ENCODE measurements at regions not wholly inside any gene's neighbourhood (a gene's known extent, or its start where the extent isn't known, plus 50 kb on each side); places are given as distances from the start of the nearest gene placed in this dataset.

DNA sequence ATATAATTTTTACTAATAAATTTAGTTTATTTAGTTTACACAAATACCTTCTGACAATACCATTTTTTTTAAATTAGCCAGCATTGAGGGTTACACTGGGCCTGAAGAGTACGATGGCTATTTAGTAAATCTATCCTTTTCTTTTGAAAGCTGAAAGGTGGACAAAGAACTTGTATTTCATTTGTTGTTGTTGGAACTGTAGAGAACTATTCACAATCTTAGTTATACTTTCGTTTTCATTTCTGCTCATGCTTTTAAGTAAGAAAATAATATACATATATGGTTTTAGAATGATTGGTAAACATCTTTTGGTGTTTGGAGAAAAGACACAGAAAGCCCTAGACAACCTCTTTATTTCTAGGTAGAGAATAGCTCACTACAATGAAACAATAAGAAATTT is 165.3 kb upstream of the FAM83B start:
- no peak for DNase-seq (ENCODE audit: low read depth)
- no peak overlapping the region for H3K4me3 ChIP-seq (ENCODE audit: low read length)
- TF ChIP-seq, protein P1, sequence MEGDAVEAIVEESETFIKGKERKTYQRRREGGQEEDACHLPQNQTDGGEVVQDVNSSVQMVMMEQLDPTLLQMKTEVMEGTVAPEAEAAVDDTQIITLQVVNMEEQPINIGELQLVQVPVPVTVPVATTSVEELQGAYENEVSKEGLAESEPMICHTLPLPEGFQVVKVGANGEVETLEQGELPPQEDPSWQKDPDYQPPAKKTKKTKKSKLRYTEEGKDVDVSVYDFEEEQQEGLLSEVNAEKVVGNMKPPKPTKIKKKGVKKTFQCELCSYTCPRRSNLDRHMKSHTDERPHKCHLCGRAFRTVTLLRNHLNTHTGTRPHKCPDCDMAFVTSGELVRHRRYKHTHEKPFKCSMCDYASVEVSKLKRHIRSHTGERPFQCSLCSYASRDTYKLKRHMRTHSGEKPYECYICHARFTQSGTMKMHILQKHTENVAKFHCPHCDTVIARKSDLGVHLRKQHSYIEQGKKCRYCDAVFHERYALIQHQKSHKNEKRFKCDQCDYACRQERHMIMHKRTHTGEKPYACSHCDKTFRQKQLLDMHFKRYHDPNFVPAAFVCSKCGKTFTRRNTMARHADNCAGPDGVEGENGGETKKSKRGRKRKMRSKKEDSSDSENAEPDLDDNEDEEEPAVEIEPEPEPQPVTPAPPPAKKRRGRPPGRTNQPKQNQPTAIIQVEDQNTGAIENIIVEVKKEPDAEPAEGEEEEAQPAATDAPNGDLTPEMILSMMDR (IDR thresholded peaks at IDR 0.05; ENCODE audit: insufficient read depth, low read depth, low read length, missing control alignments) = no peak

DNA sequence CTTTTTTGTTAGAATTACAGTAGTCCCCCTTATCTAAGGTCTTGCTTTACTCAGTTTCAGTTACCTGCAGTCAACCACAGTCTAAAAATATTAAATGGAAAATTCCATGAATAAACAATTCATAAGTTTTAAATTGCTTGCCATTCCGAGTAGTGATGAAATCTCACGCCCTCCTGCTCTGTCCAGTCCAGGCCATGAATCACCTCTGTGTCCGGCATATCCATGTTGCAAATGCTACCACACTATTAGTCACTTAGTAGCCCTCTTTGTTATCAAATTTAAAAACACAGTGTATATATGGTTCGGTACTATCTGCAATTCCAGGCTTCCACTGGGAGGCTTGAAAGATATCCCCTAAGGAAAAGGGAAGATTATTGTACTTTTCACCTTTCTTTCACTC is 164.6 kb upstream of the FAM83B start:
- H3K4me3 ChIP-seq (ENCODE audit: low read length) = no peak overlapping the region
- DNase-seq (ENCODE audit: low read depth) = peak; percentile 28
- TF ChIP-seq, protein P1 (IDR thresholded peaks at IDR 0.05; ENCODE audit: insufficient read depth, low read depth, low read length, missing control alignments) = no peak

DNA sequence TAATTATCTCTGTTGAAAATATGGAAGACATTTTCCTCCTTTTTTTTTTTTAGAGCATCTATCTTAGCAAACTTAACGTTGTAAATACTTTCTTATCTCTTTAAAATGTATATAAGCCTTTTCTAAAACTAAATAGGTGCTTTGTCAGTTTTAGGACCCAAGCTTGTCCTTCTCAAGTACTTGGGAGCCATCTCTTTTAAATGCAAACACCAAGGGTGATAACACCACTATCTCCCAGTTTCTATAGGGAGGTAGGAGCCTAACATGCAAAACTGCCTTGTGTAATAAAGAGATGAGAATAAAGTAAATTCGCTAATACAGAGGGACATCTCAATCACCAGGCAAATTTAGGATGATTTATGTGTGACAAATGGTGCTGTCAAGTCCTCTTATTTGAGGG is 157.0 kb upstream of the FAM83B start:
- H3K4me3 ChIP-seq (ENCODE audit: low read length) = no peak overlapping the region
- TF ChIP-seq, protein P1 (IDR thresholded peaks at IDR 0.05; ENCODE audit: insufficient read depth, low read depth, low read length, missing control alignments) = no peak
- no peak for DNase-seq (ENCODE audit: low read depth)

DNA sequence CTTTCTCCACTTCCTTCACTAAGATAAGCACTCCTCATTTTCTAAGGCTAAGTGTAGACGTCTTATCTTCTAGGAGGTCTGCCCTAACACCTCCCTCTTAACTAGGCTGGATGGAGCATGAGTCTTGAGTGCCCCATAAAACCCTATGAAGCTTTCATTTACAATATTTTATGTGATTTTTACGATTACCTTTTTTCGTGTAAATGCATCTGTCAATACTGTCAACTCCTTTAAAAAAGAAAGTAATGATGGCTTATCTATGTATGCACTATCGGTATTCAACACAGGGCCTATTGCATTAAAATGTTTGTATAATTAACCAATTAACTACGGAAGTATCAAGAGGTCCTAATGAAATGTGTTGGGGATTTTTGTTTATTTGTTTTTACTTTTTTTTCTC is 156.0 kb upstream of the FAM83B start:
- TF ChIP-seq, protein P1 (IDR thresholded peaks at IDR 0.05; ENCODE audit: insufficient read depth, low read depth, low read length, missing control alignments) = no peak
- DNase-seq (ENCODE audit: low read depth) = no peak
- H3K4me3 ChIP-seq (ENCODE audit: low read length) = no peak overlapping the region

DNA sequence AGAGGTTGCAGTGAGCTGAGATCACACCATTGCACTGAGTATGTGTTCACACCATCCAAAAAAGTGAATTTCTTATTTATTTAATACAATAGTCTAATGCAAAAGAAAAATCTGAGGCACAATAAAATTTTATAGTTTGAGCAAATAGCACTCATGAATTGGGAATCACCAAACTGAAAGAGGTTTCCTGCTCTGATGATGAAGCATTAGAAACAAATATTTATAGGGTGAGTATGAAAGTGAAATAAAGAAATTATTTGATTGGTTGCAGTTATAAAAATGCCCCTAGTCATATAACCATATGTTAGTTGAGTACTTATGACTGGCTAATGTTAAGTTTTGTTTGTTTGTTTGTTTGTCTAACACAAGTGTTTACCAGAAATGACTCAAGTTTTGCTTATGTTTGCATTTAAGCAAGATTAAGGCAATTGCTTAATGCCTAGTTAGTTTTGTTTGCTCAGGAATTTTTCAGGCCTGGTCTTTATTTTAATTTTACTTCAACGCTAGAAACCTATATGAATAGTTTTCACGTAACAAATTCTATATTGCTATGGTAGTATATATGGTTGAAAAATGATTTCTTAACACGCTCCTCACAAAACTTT is 151.5 kb upstream of the FAM83B start:
- TF ChIP-seq, protein P1 (IDR thresholded peaks at IDR 0.05; ENCODE audit: insufficient read depth, low read depth, low read length, missing control alignments) = no peak
- no peak for DNase-seq (ENCODE audit: low read depth)

DNA sequence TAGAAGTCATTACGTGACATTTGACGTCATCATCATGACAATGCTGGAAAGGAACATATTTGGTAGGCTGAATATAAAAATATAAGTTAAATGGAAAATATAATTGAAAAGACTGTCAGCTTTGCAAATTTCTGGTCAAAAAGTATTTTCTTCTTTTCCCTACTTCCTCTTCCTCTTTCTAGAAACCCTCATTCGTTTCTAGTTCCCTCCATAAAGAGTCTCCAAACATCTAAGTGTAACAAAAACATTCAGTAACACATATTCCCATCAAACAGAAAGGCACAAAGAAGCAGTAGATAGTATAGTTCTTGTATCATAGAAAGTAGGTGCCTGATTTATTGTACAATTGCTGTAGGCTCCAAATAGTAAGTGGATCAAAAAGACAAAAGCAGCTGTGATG is 150.8 kb upstream of the FAM83B start:
- no peak overlapping the region for H3K4me3 ChIP-seq (ENCODE audit: low read length)
- TF ChIP-seq, protein P1 (IDR thresholded peaks at IDR 0.05; ENCODE audit: insufficient read depth, low read depth, low read length, missing control alignments) = no peak
- DNase-seq (ENCODE audit: low read depth) = no peak

More for the DNA sequence above, 151.5 kb upstream of the FAM83B start:
- no peak overlapping the region for H3K4me3 ChIP-seq (ENCODE audit: low read length)

DNA sequence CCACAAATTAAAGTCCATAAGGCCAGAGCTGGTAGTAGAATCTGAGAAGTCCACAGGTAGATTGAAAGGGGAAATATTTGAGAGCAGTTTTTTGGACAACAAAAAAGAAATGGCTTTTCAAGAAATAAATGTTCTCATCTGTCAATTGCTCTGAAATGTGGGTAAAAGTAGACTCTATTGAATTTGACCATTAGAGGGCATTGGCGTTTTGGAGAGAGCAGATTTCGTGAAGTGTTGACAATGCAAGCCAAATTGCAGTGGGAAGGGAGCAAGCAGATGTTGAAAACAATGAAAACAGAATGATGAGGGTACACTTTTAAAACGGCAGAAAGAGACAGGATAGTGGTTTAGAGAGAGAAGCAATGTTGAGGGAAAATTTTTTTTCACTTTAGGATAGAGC is 149.1 kb upstream of the FAM83B start:
- DNase-seq (ENCODE audit: low read depth) = peak; percentile 60
- TF ChIP-seq, protein P1 (IDR thresholded peaks at IDR 0.05; ENCODE audit: insufficient read depth, low read depth, low read length, missing control alignments) = peak; percentile 61
- no peak overlapping the region for H3K4me3 ChIP-seq (ENCODE audit: low read length)
